Transverse colon (tissue), 4 donors: ENCODE measurements at regions not wholly inside any gene's neighbourhood (a gene's known extent, or its start where the extent isn't known, plus 50 kb on each side); places are given as distances from the start of the nearest gene placed in this dataset.
"Not testable (repeated sequence)": the region's sequence is repeated elsewhere in the genome, so short reads cannot be mapped to it uniquely, and the experiment has no call there.

Experiments used
- DNase-seq: peaks from one replicate; pipeline ENCODE4 v3.0.0-alpha.2; 2019
- H3K27ac ChIP-seq, 4 donors: fragments of 200-600 bp; sonication (generic); 2 replicates each; pipeline ENCODE4 v1.5.1; 2016 to 2018; ENCODE audit warnings: inconsistent platforms in 4 of 4
- H3K27me3 ChIP-seq: fragments of 200-600 bp; sonication (generic); 2 replicates; pipeline ENCODE4 v1.5.1; 2017; ENCODE audit warnings: inconsistent platforms
- H3K36me3 ChIP-seq, 4 donors: fragments of 200-600 bp; sonication (generic); 2 replicates each; pipeline ENCODE4 v1.5.1; 2017 to 2019; ENCODE audit warnings: inconsistent platforms in 4 of 4
- H3K4me1 ChIP-seq, 4 donors: fragments of 200-600 bp; sonication (generic); 2 replicates each; pipeline ENCODE4 v1.5.1; 2017 to 2020; ENCODE audit warnings: inconsistent platforms in 4 of 4
- H3K4me3 ChIP-seq, 4 donors: fragments of 200-600 bp; sonication (generic); 1 replicate in 1 of 4; 2 replicates in 3 of 4; pipeline versions ENCODE4 v1.5.1 to v1.6.1; 2017 to 2019; ENCODE audit warnings: inconsistent platforms in 4 of 4
- H3K9me3 ChIP-seq, 2 donors: fragments of 200-600 bp; sonication (generic); 2 replicates each; pipeline ENCODE4 v1.5.1; 2017 to 2019; ENCODE audit warnings: inconsistent platforms in 2 of 2
- EP300 ChIP-seq: sonication (generic); formaldehyde crosslinking; IDR thresholded peaks from one replicate; pipeline ENCODE4 v1.6.1; 2017; ENCODE audit warnings: antibody characterized with exemption, low read depth
- POLR2A ChIP-seq: fragments of 450-650 bp; IDR thresholded peaks from one replicate; pipeline ENCODE4 v1.6.1; 2016; ENCODE audit warnings: antibody characterized with exemption, mild to moderate bottlenecking, moderate library complexity
- POLR2AphosphoS5 ChIP-seq, 3 donors: sonication (generic); formaldehyde crosslinking; IDR thresholded peaks; one replicate each; pipeline ENCODE4 v1.6.1; 2016; ENCODE audit warnings: antibody characterized with exemption in 3 of 3
- WGBS, 2 donors: methylation state at CpG; one replicate each; pipeline ENCODE4 v1.1.5; 2018; ENCODE audit warnings: low coverage in 1 of 2; 5-methylcytosine and 5-hydroxymethylcytosine counted together
- in situ Hi-C, 4 donors: fragments of 200-750 bp; cut with MboI; loops; one replicate each; pipeline versions ENCODE4 v1.15.0 to v1.15.1; 2017; ENCODE audit warnings: low sequenced_read_pairs in 3 of 4, low pct_ligation_motif_present in 1 of 4, low pct_unique_long_range_greater_than_20kb in 1 of 4
- intact Hi-C: fragments of 100-400 bp; cut with DNase I; formaldehyde crosslinking; loops from one replicate; pipeline ENCODE4 v1.15.1; 2023; ENCODE audit warnings: low total_unique reads
- TF ChIP-seq, protein P1 (sequence below), 5 experiments: fragments of 200-600 bp in 3 of 5; fragments of 450-650 bp in 2 of 5; sonication (generic) in 3 of 5; IDR thresholded peaks; 1 replicate in 2 of 5; 2 replicates in 3 of 5; pipeline ENCODE4 v1.5.1; 2016 to 2017; ENCODE audit warnings: antibody characterized with exemption in 5 of 5, inconsistent platforms in 3 of 5, mild to moderate bottlenecking in 2 of 5, moderate library complexity in 1 of 5

DNA sequence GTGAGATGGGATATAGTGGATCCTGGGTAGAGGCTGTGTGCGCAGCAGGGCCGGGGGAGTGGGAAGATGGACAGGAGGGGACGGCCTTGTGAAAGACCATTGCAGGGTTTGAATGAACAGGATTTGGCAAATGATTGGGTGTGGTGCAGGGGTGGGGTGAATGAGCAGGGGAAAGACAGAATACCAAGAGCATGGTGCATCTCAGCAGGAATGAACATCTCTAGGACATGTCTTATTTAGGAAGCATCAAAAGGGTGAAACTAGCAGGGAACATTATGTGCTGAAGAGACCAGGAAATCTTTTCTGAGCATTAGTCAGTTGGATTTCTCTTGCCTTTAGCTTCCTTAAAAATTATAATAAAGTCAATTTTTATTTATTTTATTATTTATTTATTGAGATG, 60.6 kb upstream of the SLC2A1 start:
- Histone ChIP-seq H3K27me3 (no peaks in the 10 kb centered on the region), H3K4me3 (no peak overlapping the region), H3K4me1 (no peaks in the 10 kb centered on the region), H3K36me3 (no peaks in the 10 kb centered on the region), H3K9me3 (no peaks in the 10 kb centered on the region), H3K27ac (no peak overlapping the region)
- intact Hi-C loops: no loop called here
- TF ChIP-seq, protein P1, sequence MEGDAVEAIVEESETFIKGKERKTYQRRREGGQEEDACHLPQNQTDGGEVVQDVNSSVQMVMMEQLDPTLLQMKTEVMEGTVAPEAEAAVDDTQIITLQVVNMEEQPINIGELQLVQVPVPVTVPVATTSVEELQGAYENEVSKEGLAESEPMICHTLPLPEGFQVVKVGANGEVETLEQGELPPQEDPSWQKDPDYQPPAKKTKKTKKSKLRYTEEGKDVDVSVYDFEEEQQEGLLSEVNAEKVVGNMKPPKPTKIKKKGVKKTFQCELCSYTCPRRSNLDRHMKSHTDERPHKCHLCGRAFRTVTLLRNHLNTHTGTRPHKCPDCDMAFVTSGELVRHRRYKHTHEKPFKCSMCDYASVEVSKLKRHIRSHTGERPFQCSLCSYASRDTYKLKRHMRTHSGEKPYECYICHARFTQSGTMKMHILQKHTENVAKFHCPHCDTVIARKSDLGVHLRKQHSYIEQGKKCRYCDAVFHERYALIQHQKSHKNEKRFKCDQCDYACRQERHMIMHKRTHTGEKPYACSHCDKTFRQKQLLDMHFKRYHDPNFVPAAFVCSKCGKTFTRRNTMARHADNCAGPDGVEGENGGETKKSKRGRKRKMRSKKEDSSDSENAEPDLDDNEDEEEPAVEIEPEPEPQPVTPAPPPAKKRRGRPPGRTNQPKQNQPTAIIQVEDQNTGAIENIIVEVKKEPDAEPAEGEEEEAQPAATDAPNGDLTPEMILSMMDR (IDR thresholded peaks at IDR 0.05): no peak
- 88 to 93% methylated on average over 3 of the region's 3 CpGs for WGBS, 2 donors
- DNase-seq: no peak
- in situ Hi-C loops: no loop called here

DNA sequence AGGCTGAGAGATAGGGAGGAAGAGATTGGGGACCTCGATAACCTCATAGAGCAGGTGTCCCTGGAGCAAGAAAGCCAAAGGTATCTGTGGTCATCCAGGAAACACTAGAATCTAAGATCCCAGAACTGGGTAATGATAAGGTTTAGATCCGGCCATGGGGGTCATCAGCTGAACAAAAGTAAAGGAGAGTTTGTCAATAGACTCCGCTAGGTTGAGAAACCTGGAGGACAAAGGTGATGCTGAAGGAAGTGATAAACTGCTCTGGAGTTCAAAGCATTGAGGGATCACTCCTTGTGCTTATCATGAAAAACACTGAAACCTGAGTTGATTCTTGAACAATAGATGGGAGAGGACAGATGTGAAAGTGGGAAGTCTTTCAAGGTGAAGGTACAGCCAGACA, 59.5 kb upstream of the SLC2A1 start:
- no peak for DNase-seq
- TF ChIP-seq POLR2AphosphoS5 (IDR thresholded peaks at IDR 0.05) (no peak), EP300 (no peak), POLR2A (no peak)
- TF ChIP-seq, protein P1 (IDR thresholded peaks at IDR 0.05): no peak
- H3K27me3 ChIP-seq: no peaks in the 10 kb centered on the region
- H3K9me3 ChIP-seq: no peaks in the 10 kb centered on the region
- intact Hi-C loops (no loop called here), in situ Hi-C loops (no loop called here)
- no peak overlapping the region for H3K4me3 ChIP-seq
- H3K36me3 ChIP-seq: no peaks in the 10 kb centered on the region
- 80 to 82% methylated on average over 1 to 3 of the region's 3 CpGs for WGBS, 2 donors
- H3K4me1 ChIP-seq: no peaks in the 10 kb centered on the region
- no peak overlapping the region for H3K27ac ChIP-seq

- in situ Hi-C loops: no loop called here
- no peak for DNase-seq
- Histone ChIP-seq H3K27me3 (no peaks in the 10 kb centered on the region), H3K4me1 (no peaks in the 10 kb centered on the region), H3K4me3 (no peak overlapping the region), H3K9me3 (no peaks in the 10 kb centered on the region), H3K27ac (no peak overlapping the region), H3K36me3 (no peaks in the 10 kb centered on the region)
- TF ChIP-seq POLR2AphosphoS5 (IDR thresholded peaks at IDR 0.05) (no peak), POLR2A (no peak), EP300 (no peak)
- TF ChIP-seq, protein P1 (IDR thresholded peaks at IDR 0.05): no peak
- 85 to 87% methylated on average over 3 of the region's 3 CpGs for WGBS, 2 donors
- intact Hi-C loops: no loop called here
Measured at GRCh38 chr1:43015269-43015668, 56.6 kb upstream of the SLC2A1 start.

DNA sequence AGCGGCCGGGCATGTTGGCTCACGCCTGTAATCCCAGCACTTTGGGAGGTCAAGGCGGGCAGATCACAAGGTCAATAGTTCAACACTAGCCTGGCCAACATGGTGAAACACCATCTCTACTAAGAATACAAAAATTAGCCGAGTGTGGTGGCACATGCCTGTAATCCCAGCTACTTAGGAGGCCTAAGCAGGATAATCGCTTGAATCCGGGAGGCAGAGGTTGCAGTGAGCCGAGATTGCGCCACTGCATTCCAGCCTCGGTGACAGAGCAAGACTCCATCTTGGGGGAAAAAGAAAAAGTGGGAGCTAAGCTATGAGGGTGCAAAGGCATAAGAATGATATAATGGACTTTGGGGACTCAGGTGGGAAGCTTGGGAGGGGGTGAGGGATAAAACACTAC, 55.9 kb upstream of the SLC2A1 start:
- intact Hi-C loops, H3K9me3 ChIP-seq, DNase-seq, H3K4me1 ChIP-seq, in situ Hi-C loops, H3K4me3 ChIP-seq, H3K27ac ChIP-seq, H3K36me3 ChIP-seq, H3K27me3 ChIP-seq: not testable (repeated sequence)
- WGBS, 2 donors: 85 to 93% methylated on average over 5 to 10 of the region's 10 CpGs

DNA sequence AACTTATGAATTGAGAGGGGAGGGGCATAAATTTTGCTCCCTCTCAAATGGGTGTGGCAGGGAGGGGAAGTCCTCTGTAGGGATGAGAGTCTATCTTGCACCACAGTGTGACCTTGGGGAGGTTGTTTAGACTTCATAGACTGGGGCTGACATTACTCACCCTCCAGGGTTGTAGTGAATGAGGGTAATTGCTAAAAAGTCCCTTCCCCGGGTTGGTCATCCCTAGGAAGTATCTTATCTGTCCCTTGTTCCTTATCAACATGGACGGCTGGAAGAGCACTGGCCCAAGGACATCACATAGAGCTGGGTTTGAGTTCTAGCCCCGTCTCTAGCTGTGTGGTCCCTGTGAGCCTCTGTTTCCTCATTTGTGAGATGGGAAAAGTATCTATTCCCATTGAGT, 52.4 kb upstream of the SLC2A1 start:
- no peak overlapping the region for H3K4me3 ChIP-seq
- WGBS, 2 donors: 72% methylated on average over 3 of the region's 3 CpGs; no CpG with 5 or more reads in 1 of the 2 donors
- intact Hi-C loops: no loop called here
- no peaks in the 10 kb centered on the region for H3K36me3 ChIP-seq
- TF ChIP-seq POLR2AphosphoS5 (IDR thresholded peaks at IDR 0.05): no peak
- no peak for TF ChIP-seq EP300
- no peak for TF ChIP-seq POLR2A
- TF ChIP-seq, protein P1 (IDR thresholded peaks at IDR 0.05): no peak
- H3K27ac ChIP-seq: no peak overlapping the region
- no peak for DNase-seq
- peaks cover 28% of the 10 kb centered on the region for H3K27me3 ChIP-seq
- in situ Hi-C loops: no loop called here
- no peaks in the 10 kb centered on the region for H3K9me3 ChIP-seq
- no peaks in the 10 kb centered on the region for H3K4me1 ChIP-seq
